OCI-LY3 (cell line): ENCODE measurements at regions not wholly inside any gene's neighbourhood (a gene's known extent, or its start where the extent isn't known, plus 50 kb on each side); places are given as distances from the start of the nearest gene placed in this dataset.

Experiments used
- CTCF ChIP-seq: fragments of 200-600, 300-600 bp; sonication (generic); IDR thresholded peaks from 2 replicates; pipeline ENCODE4 v1.5.1; 2014; ENCODE audit warnings: antibody characterized with exemption, low read length, low read depth
- EZH2phosphoT487 ChIP-seq: fragments of 200-600 bp; shearing (Covaris generic); IDR thresholded peaks from 2 replicates; pipeline ENCODE4 v1.6.1; 2018; ENCODE audit warnings: antibody characterized with exemption, mixed run types, low read depth

DNA sequence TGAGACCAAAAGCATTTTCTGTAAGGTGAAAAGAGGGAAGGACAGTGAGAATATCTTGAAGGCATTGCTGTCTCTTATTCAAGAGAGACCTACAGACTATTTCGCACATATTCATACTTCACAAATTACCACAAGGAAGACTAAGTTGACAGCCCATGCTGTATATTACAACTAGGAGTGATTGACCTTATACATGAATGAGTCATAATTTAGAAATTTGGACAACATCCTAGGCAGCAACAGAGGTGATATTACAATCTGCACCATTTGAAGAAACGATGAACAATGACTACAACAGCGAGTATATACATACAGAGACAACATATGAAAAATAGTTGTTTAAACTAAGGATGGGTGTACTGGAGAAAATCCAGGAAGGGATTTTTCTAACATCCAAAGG is 971.7 kb downstream of the CDH11 start:
- TF ChIP-seq CTCF (no peak), EZH2phosphoT487 (no peak)
